Heart left ventricle (tissue), 13 donors: ENCODE measurements at regions not wholly inside any gene's neighbourhood (a gene's known extent, or its start where the extent isn't known, plus 50 kb on each side); places are given as distances from the start of the nearest gene placed in this dataset.

ENCODE experiments used
- CTCF ChIP-seq, 12 donors: fragments of 200-600 bp; sonication (generic) in 4 of 12; IDR thresholded peaks; one replicate each; pipeline versions ENCODE4 v1.5.0 to v1.8.0; 2018 to 2022; ENCODE audit warnings: antibody characterized with exemption in 12 of 12, mild to moderate bottlenecking in 5 of 12
- POLR2A ChIP-seq, 2 donors: fragments of 450-650 bp; IDR thresholded peaks; one replicate each; pipeline ENCODE4 v1.6.1; 2017; ENCODE audit warnings: antibody characterized with exemption in 2 of 2, mild to moderate bottlenecking in 2 of 2, moderate library complexity in 2 of 2
- donor health status: ischemic (EF 13 %, LVEDD 7.1; RV severe dilation, severe dysfunction).
- donor health status: DM: no; HTN: yes; CAD: no.
- donor health status: DM: no; HTN: no; CAD: no.
- donor health status: ischemic (EF 25% LVEDD 6.9; RV normal size, moderate dysfunction).
- donor health status: ischemic (EF 25% LVEDD 5.7; RV mildly dilated, moderate dysfunction).
- donor health status: ischemic (EF 35%, LVEDD 5.7; RV mildly dilated, moderate dysfunction).
- donor health status: nonischemic (EF 11% LVEDD 7.7; RV severe dilation, severe dysfunction).
- donor health status: DM: yes; HTN: yes; CAD: no.
- donor health status: PGD.
- donor health status: ischemic (EF 29% LVEDD 5.4; RV normal size, mild dysfunction).
- donor health status: nonischemic (EF 23%, LVEDD 6.1; RV moderate dilation, normal function).

DNA sequence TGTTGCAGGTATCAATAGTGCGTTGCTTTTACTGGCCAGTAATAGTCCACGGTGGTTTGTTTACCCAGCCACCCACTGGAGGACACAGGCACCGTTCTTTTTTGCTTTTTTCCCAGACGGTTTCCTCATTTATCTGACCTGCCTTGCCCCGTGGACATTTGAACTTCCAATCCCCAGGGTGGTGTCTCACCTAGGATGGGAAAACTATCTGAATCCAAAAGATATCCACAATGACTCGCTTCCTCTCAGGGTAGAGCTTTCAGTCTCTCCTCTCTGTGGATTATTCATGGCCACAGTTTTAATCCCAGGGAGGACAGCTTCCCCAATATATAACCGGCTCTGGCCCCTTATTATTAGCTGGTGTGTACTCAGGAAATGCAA lies 170.8 kb downstream of the FOXO1 start:
- no peak for TF ChIP-seq CTCF (IDR thresholded peaks at IDR 0.05)
- TF ChIP-seq POLR2A (IDR thresholded peaks at IDR 0.05): no peak
